OCI-LY7 (cell line): ENCODE measurements at regions not wholly inside any gene's neighbourhood (a gene's known extent, or its start where the extent isn't known, plus 50 kb on each side); places are given as distances from the start of the nearest gene placed in this dataset.

Experiments used
- BruUV-seq: library from RNA; stranded (reverse); fragments of 400-500 nt; replicated peaks from 2 replicates; lab custom pipeline; 2021; lab: Mats Ljungman, UMichigan
- CTCF ChIA-PET: fragments of 300-600 bp; sonication (Branson Sonifier 250); formaldehyde crosslinking; loops from one replicate; lab custom pipeline; 2022; ENCODE audit warnings: antibody characterized with exemption; ENCODE audit not compliant: unreplicated experiment; lab: Charles Lee
- POLR2A ChIA-PET: fragments of 300-600 bp; sonication (Branson Sonifier 250); formaldehyde crosslinking; loops from one replicate; lab custom pipeline; 2022; ENCODE audit warnings: antibody characterized with exemption; lab: Charles Lee
- DNase-seq: peaks from one replicate; pipeline ENCODE4 v3.0.0-alpha.2; 2015; ENCODE audit warnings: low spot score
- H2AFZ ChIP-seq: fragments of 200-600 bp; sonication (generic), shearing (Covaris generic); 2 replicates; pipeline ENCODE4 v1.6.1; 2014; ENCODE audit warnings: mild to moderate bottlenecking, antibody characterized with exemption, low read length, moderate library complexity
- H3K27ac ChIP-seq: fragments of 200-600 bp; sonication (generic); 2 replicates; pipeline ENCODE4 v1.5.1; 2014; ENCODE audit warnings: mixed run types, low read depth, mild to moderate bottlenecking, moderate library complexity, low read length, inconsistent platforms; ENCODE audit not compliant: poor library complexity, severe bottlenecking
- H3K36me3 ChIP-seq: fragments of 200-600 bp; sonication (generic); 2 replicates; pipeline ENCODE4 v1.6.1; 2014; ENCODE audit warnings: mild to moderate bottlenecking, antibody characterized with exemption, low read length, moderate library complexity, mixed read lengths; ENCODE audit not compliant: insufficient read depth
- H3K4me1 ChIP-seq: fragments of 200-600 bp; sonication (generic); 2 replicates; pipeline ENCODE4 v1.5.1; 2014; ENCODE audit warnings: mild to moderate bottlenecking, low read length; ENCODE audit not compliant: insufficient read depth, poor library complexity, severe bottlenecking
- H3K4me2 ChIP-seq: fragments of 200-600 bp; sonication (generic); 2 replicates; pipeline ENCODE4 v1.6.1; 2014; ENCODE audit warnings: mild to moderate bottlenecking, low read length
- H3K4me3 ChIP-seq: fragments of 200-600 bp; sonication (generic); 2 replicates; pipeline ENCODE4 v1.5.1; 2014; ENCODE audit warnings: mild to moderate bottlenecking, low read depth, low read length; ENCODE audit not compliant: poor library complexity, severe bottlenecking
- H3K79me2 ChIP-seq: fragments of 200-600 bp; sonication (generic); 2 replicates; pipeline ENCODE4 v1.6.1; 2016; ENCODE audit warnings: low read depth, mild to moderate bottlenecking, low read length, moderate library complexity, mixed read lengths; ENCODE audit not compliant: insufficient read depth
- H3K9me2 ChIP-seq: fragments of 200-600 bp; sonication (generic); 2 replicates; pipeline ENCODE4 v1.6.1; 2016; ENCODE audit warnings: mild to moderate bottlenecking, low read length, mixed read lengths; ENCODE audit not compliant: insufficient read depth
- H3K9me3 ChIP-seq: fragments of 200-600 bp; sonication (generic); 2 replicates; pipeline ENCODE4 v1.6.1; 2014; ENCODE audit warnings: mild to moderate bottlenecking, mixed run types, low read length, mixed read lengths
- H4K20me1 ChIP-seq: fragments of 200-600 bp; sonication (generic); 2 replicates; pipeline ENCODE4 v1.6.1; 2014; ENCODE audit warnings: mild to moderate bottlenecking, antibody characterized with exemption, low read length, moderate library complexity, mixed read lengths; ENCODE audit not compliant: insufficient read depth
- CTCF ChIP-seq: fragments of 200-600 bp; sonication (generic); conservative IDR thresholded peaks from 2 replicates; pipeline ENCODE4 v1.5.1; 2014; ENCODE audit warnings: mild to moderate bottlenecking, antibody characterized with exemption, low read length, moderate library complexity, mixed read lengths
- EZH2phosphoT487 ChIP-seq: fragments of 200-600 bp; sonication (generic); IDR thresholded peaks from 2 replicates; pipeline ENCODE4 v1.6.1; 2018; ENCODE audit warnings: low read depth, borderline replicate concordance, mild to moderate bottlenecking, mixed run types, antibody characterized with exemption, low read length, moderate library complexity, mixed read lengths
- intact Hi-C: fragments of 100-400 bp; cut with micrococcal nuclease; formaldehyde crosslinking; loops from one replicate; pipeline ENCODE4 v1.10.0; 2022; ENCODE audit not compliant: unreplicated experiment

GRCh38 chr5:18048449-18048848 is 414.2 kb downstream of the TAF11L14 start:
- CTCF ChIA-PET: no interaction called here
- no peak for TF ChIP-seq CTCF
- TF ChIP-seq EZH2phosphoT487: no peak
- BruUV-seq: no TSS peak

GRCh38 chr5:18050345-18050744 is 416.1 kb downstream of the TAF11L14 start:
- POLR2A ChIA-PET: no interaction called here
- no peak overlapping the region for H3K4me3 ChIP-seq
- H3K4me1 ChIP-seq: no peaks in the 10 kb centered on the region
- no peak overlapping the region for H3K4me2 ChIP-seq
- TF ChIP-seq EZH2phosphoT487 (no peak), CTCF (no peak)
- DNase-seq: no peak
- H3K9me3 ChIP-seq: no peaks in the 10 kb centered on the region
- H3K36me3 ChIP-seq: no peaks in the 10 kb centered on the region
- no peaks in the 10 kb centered on the region for H3K79me2 ChIP-seq
- H3K27ac ChIP-seq: no peak overlapping the region
- CTCF ChIA-PET: no interaction called here
- intact Hi-C loops: no loop called here
- H3K9me2 ChIP-seq: no peaks in the 10 kb centered on the region
- no peak overlapping the region for H2AFZ ChIP-seq
- no TSS peak for BruUV-seq
- H4K20me1 ChIP-seq: no peaks in the 10 kb centered on the region

More at GRCh38 chr5:18048449-18048848, 414.2 kb downstream of the TAF11L14 start:
- no peaks in the 10 kb centered on the region for H3K4me1 ChIP-seq
- no peak overlapping the region for H2AFZ ChIP-seq
- H4K20me1 ChIP-seq: no peaks in the 10 kb centered on the region
- no peak for DNase-seq
- H3K9me2 ChIP-seq: no peaks in the 10 kb centered on the region
- H3K4me2 ChIP-seq: no peak overlapping the region
- POLR2A ChIA-PET: no interaction called here
- H3K4me3 ChIP-seq: no peak overlapping the region
- H3K79me2 ChIP-seq: no peaks in the 10 kb centered on the region
- H3K27ac ChIP-seq: no peak overlapping the region
- no peaks in the 10 kb centered on the region for H3K9me3 ChIP-seq
- intact Hi-C loops: no loop called here
- no peaks in the 10 kb centered on the region for H3K36me3 ChIP-seq

- H3K79me2 ChIP-seq: no peaks in the 10 kb centered on the region
- DNase-seq: no peak
- no peak overlapping the region for H2AFZ ChIP-seq
- H3K9me2 ChIP-seq: no peaks in the 10 kb centered on the region
- no peak overlapping the region for H3K27ac ChIP-seq
- no peak overlapping the region for H3K4me3 ChIP-seq
- H3K36me3 ChIP-seq: no peaks in the 10 kb centered on the region
- BruUV-seq: no TSS peak
- ChIA-PET POLR2A (no interaction called here), CTCF (no interaction called here)
- intact Hi-C loops: no loop called here
- TF ChIP-seq CTCF: no peak
- no peak for TF ChIP-seq EZH2phosphoT487
- no peaks in the 10 kb centered on the region for H4K20me1 ChIP-seq
- H3K9me3 ChIP-seq: no peaks in the 10 kb centered on the region
- H3K4me1 ChIP-seq: no peaks in the 10 kb centered on the region
- no peak overlapping the region for H3K4me2 ChIP-seq
These were observed 416.5 kb downstream of the TAF11L14 start for GRCh38 chr5:18050776-18051175.
